Activated naive CD4-positive, alpha-beta T cell treated with anti-CD3 and anti-CD28 coated beads for 36 hours (primary cell): ENCODE measurements at regions not wholly inside any gene's neighbourhood (a gene's known extent, or its start where the extent isn't known, plus 50 kb on each side); places are given as distances from the start of the nearest gene placed in this dataset.
"Not testable (repeated sequence)": the region's sequence is repeated elsewhere in the genome, so short reads cannot be mapped to it uniquely, and the experiment has no call there.

Experiments
- CTCF ChIA-PET: fragments of 350-600 bp; sonication (Branson Sonifier 250); formaldehyde crosslinking; loops from one replicate; lab custom pipeline; 2021; ENCODE audit warnings: antibody characterized with exemption; lab: Charles Lee
- DNase-seq: peaks from one replicate; pipeline ENCODE4 v3.0.0-alpha.2; 2020
- H3K27ac Mint-ChIP-seq: one replicate; pipeline ENCODE4 v1.8.0; 2021; ENCODE audit warnings: mild to moderate bottlenecking, mixed read lengths
- H3K27me3 Mint-ChIP-seq: one replicate; pipeline ENCODE4 v1.8.0; 2021; ENCODE audit warnings: low read depth, mixed read lengths
- H3K36me3 Mint-ChIP-seq: one replicate; pipeline ENCODE4 v1.8.0; 2021; ENCODE audit warnings: low read depth, mixed read lengths
- H3K4me1 Mint-ChIP-seq: one replicate; pipeline ENCODE4 v1.8.0; 2021; ENCODE audit warnings: low read depth, mixed read lengths
- H3K4me3 Mint-ChIP-seq: one replicate; pipeline ENCODE4 v1.8.0; 2021; ENCODE audit warnings: mild to moderate bottlenecking, moderate library complexity, mixed read lengths
- H3K9me3 Mint-ChIP-seq: one replicate; pipeline ENCODE4 v1.8.0; 2021; ENCODE audit warnings: mixed read lengths
- intact Hi-C: fragments of 100-400 bp; cut with micrococcal nuclease; formaldehyde crosslinking; loops from one replicate; pipeline ENCODE4 v1.15.1; 2023

DNA sequence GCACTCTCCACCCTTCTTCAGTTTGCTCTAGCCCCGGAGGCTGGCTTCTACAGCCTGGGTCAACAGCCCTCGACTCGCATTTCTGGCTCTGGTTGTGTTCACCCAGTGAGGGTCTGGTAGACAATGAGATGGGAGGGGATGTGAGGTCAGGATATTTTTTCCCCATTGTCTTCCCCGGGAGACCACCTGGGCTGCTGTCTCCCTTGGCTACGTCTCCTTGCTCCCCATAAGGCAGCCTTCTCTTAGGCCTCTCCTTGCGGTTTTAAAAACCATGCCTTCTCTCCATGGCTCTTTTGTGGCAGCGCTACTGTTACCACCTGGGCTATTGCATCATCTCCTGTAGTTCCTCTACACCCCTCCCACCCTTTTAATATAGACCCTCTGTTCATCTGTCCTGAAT, 327.6 kb upstream of the NOTCH2NLA start:
- H3K27me3 Mint-ChIP-seq, H3K4me3 Mint-ChIP-seq, DNase-seq, H3K9me3 Mint-ChIP-seq, H3K36me3 Mint-ChIP-seq, intact Hi-C loops, H3K4me1 Mint-ChIP-seq, H3K27ac Mint-ChIP-seq, CTCF ChIA-PET: not testable (repeated sequence)

DNA sequence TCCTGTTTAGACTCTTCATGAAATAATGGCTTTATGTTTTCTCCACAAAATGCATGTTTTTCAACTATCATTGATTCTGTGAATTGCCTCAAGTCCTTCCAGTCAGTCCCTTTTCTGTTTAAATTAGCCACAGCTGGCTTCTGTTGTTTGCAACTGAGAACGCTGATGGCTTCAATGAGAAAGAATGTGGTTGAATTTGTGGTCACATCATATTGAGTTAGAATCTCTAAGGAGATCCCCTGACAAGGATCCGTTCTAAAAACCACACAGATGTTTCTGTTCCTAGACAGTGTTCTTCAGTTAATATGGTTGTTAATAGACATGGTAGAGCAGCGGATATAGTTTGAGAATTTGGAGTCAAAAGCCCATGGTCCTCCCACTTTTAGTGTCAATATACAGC, 323.6 kb upstream of the NOTCH2NLA start:
- H3K27ac Mint-ChIP-seq, H3K36me3 Mint-ChIP-seq, H3K4me3 Mint-ChIP-seq, H3K9me3 Mint-ChIP-seq, CTCF ChIA-PET, intact Hi-C loops, H3K4me1 Mint-ChIP-seq, H3K27me3 Mint-ChIP-seq, DNase-seq: not testable (repeated sequence)

DNA sequence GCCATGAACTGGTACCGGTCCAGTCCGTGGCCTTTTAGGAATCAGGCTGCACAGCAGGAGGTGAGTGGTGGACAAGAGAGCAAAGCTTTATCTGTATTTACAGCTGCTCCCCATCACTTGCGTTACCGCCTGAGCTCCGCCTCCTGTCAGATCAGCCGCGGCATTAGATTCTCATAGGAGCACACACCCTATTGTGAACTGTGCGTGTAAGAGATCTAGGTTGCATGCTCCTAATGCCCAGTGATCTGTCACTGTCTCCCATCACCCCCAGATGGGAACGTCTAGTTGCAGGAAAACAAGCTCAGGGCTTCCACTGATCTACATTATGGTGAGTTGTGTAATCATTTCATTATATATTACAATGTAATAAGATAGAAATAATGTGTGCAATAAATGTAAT, 319.9 kb upstream of the NOTCH2NLA start:
- H3K27me3 Mint-ChIP-seq, H3K27ac Mint-ChIP-seq, H3K9me3 Mint-ChIP-seq, CTCF ChIA-PET, DNase-seq, intact Hi-C loops, H3K4me1 Mint-ChIP-seq, H3K4me3 Mint-ChIP-seq, H3K36me3 Mint-ChIP-seq: not testable (repeated sequence)

DNA sequence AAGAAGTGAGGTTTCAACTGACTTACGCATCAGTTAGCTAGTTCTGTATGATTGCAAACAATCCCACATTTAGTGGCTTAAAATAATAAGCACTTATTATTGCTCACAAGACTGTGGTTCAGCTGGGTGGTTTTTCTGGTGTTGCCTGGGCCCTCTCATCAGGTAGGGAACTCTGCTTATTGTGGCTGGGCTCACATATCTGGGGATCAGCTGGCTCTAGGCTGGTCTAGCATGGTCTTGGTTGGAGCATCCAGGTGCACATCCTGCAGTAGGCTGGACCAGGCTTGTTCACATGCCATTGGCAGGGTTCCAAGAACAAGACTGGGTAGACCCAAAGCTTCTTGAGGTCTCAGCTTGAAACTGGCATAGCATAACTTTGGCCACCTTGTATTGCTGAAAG, 317.4 kb upstream of the NOTCH2NLA start:
- CTCF ChIA-PET, DNase-seq, intact Hi-C loops, H3K4me1 Mint-ChIP-seq, H3K27ac Mint-ChIP-seq, H3K27me3 Mint-ChIP-seq, H3K4me3 Mint-ChIP-seq, H3K36me3 Mint-ChIP-seq, H3K9me3 Mint-ChIP-seq: not testable (repeated sequence)

DNA sequence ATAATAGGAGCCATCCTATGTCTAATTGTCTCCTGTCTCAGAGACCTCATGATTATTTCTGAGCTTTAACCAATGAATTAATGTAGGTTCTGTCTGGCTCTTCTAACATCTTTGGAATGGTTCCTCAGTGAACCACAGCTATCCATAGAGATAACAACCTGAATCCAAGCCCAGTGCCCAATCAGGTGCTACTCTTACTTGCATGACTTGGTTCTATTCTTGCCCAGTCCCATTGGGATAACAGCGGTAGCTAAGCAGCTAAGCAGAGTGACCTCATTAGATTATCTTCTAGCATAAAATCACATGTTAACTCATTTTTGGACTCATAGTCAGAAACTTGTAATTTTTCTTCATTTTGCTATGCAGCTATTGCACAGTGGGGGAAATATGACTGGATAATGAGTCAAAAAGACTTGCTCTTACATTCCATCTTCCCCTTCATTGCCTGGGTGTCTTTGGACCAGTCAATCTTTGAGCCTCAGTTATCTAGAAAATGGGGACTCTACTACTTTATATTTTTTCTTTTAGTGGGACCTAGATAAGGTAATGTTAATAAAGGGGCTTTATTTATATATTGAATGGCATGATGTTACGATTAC, 309.1 kb upstream of the NOTCH2NLA start:
- H3K4me1 Mint-ChIP-seq, H3K36me3 Mint-ChIP-seq, CTCF ChIA-PET, H3K9me3 Mint-ChIP-seq, H3K27ac Mint-ChIP-seq, DNase-seq, H3K27me3 Mint-ChIP-seq, H3K4me3 Mint-ChIP-seq, intact Hi-C loops: not testable (repeated sequence)

DNA sequence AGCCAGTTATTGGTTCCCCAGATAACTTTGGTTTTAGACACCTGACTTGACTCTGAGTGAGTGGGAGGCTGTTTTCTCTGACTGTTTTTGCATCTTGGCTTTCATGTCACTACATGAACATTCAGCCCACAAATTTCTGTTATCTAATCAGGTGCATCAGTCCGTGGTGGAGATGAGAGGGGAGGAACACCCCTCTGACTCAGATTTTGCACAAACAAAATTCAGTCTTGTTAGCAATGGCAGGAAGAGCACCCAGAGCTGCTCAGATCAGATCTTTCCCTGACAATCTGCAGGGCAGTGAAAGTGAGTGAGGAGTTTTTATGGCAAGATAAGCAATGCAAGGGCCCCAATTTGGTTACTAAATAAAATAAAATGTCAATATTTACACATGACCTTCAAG, 307.2 kb upstream of the NOTCH2NLA start:
- H3K36me3 Mint-ChIP-seq, DNase-seq, H3K9me3 Mint-ChIP-seq, H3K4me3 Mint-ChIP-seq, H3K27me3 Mint-ChIP-seq, H3K27ac Mint-ChIP-seq, CTCF ChIA-PET, intact Hi-C loops, H3K4me1 Mint-ChIP-seq: not testable (repeated sequence)

DNA sequence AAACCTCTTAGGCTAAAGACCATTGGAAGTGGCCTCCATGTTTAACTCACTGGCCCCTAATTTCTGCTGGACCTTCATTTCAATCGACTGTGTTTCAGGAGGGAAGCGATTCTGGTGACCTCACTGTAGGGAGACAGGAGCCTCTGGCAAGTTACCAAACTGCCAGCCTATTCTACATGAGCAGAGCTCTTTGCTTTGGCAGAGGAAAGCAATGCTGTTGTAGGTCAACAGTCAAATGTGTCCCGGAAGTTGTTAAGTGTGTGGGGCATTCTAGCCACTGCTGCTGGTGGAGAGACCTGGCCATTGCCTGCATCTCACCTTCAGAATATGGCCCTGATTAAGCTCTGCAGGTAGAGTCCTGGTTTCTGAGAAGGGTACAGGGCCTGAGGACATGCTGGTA, 306.8 kb upstream of the NOTCH2NLA start:
- H3K36me3 Mint-ChIP-seq, DNase-seq, H3K4me3 Mint-ChIP-seq, intact Hi-C loops, H3K4me1 Mint-ChIP-seq, H3K27me3 Mint-ChIP-seq, H3K9me3 Mint-ChIP-seq, CTCF ChIA-PET, H3K27ac Mint-ChIP-seq: not testable (repeated sequence)

DNA sequence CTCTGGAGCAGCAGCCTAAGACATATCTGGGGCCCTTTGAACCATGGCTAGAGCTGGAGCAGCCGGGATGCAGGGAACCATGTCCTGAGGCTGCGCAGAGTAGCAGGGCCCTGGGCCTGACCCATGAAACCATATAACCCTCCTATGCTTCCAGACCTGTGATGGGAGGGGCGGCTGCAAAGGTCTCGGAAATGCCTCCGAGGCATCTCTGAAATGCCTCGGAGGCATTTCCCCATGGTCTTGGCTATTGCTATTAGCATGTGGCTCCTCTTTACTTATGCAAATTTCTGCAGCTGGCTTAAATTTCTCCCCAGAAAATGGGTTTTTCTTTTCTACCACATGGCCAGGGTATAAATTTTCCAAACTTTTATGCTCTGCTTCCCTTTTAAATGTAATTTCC, 302.1 kb upstream of the NOTCH2NLA start:
- H3K4me1 Mint-ChIP-seq, H3K27ac Mint-ChIP-seq, H3K4me3 Mint-ChIP-seq, H3K36me3 Mint-ChIP-seq, CTCF ChIA-PET, DNase-seq, intact Hi-C loops, H3K9me3 Mint-ChIP-seq, H3K27me3 Mint-ChIP-seq: not testable (repeated sequence)

DNA sequence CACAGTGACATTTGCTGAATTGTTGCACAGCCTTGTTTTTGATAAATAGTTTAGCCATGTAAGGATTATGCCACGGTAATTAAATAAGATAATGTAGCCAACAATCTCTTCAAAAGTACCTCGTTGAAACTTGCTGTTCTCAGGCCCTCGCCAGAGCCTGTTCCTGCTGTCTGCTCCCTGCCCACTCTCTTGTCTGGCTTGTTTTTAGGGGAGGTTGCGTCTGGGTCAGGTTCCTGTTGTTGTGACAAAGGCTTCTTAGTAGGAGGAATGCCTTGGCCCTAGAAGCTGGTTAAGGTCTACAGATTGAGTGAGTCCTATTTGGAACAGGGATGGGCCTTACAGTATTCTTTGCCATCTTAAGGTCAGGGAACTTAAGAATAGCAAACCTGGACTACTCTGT, 294.0 kb upstream of the NOTCH2NLA start:
- H3K36me3 Mint-ChIP-seq, CTCF ChIA-PET, H3K4me1 Mint-ChIP-seq, intact Hi-C loops, H3K4me3 Mint-ChIP-seq, DNase-seq, H3K9me3 Mint-ChIP-seq, H3K27ac Mint-ChIP-seq, H3K27me3 Mint-ChIP-seq: not testable (repeated sequence)

DNA sequence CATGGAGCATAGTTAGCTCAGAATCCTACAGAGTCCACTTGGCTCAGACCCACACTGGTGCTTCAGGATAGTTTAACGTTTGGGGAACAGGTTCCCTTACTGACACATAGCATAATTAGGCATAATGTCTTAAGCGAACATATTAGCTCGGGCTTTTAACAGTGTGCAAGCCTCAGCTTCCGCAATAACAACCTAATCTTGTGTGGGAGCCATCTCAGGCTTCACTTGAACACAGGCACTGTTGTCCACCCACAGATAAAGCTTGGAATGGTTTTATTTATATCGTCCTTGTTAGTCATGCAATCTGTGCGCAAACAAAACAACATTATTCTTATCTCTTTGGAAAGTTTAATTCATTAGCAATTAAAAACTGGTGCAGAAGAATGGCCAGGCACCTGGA, 293.5 kb upstream of the NOTCH2NLA start:
- DNase-seq, H3K27ac Mint-ChIP-seq, H3K27me3 Mint-ChIP-seq, CTCF ChIA-PET, H3K36me3 Mint-ChIP-seq, H3K9me3 Mint-ChIP-seq, H3K4me1 Mint-ChIP-seq, intact Hi-C loops, H3K4me3 Mint-ChIP-seq: not testable (repeated sequence)

DNA sequence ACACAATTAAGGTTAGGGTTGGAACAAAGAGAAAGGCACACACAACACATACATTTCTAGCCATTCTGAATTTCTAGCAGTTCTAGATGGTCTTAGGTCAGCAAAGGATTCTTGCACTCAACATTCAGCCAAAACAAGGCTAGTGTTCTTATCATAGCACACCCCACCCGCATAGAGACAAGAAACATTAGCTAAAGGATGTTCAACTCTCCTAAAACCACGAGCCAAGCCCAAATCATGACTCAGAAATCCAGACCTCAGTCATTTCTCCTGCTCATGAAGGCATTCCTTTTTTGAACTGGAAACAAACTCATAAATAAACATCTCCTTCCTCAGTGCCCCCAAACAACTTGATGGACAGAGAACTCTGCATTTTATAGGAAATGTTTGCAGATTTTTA, 293.0 kb upstream of the NOTCH2NLA start:
- H3K4me3 Mint-ChIP-seq, intact Hi-C loops, H3K27me3 Mint-ChIP-seq, DNase-seq, CTCF ChIA-PET, H3K4me1 Mint-ChIP-seq, H3K9me3 Mint-ChIP-seq, H3K36me3 Mint-ChIP-seq, H3K27ac Mint-ChIP-seq: not testable (repeated sequence)

DNA sequence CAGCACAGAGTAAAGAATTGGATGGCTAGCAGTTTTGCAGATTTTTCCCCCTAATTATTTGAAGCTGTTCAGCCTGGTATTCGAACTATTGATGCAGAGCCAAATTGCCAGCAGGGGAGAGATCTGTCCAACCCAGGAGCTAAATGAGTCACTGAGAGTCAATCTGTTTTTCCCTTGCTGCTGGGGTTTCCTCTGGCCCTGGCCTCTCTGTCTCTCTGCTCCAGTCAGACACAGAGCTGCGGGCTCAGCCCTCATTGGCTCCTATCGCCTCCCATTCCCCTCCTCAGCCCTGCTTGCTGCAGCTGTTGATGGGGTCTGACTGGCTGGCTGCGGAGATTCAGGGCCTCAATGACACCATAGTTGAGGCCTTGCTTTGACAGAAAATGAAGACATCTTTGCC, 284.9 kb upstream of the NOTCH2NLA start:
- not testable (repeated sequence) for H3K36me3 Mint-ChIP-seq

DNA sequence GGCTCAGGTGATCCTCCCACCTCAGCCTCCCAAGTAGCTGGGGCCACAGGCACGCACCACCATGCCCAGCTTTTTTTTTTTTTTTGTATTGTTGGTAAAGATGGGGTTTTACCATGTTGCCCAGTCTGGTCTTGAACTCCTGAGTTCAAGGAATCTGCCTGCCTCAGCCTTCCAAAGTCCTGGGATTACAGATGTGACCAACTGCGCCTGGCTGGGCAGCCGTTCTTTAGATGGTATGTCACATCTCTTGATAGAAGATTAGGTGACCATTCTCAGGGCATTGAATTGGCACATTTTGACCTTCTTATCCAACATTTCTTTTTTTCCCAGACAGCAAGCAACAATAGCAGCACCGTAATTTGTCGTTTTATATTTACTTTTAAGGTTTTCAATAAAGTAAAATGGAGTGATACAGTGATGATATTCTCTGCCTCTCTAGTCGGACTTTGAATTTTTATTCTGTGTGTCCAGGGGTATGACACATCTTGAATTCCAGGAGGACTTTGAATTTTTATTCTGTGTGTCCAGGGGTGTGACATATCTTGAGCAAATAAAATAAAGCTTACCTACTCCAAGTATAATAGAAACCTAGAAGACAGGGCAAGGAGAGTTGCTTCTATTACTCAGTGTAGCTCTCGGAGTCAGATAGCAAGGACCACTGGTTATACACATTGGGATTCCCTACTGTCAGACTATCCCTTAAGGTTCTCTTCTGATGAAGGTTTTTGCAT, 282.4 kb upstream of the NOTCH2NLA start:
- H3K4me3 Mint-ChIP-seq, DNase-seq, CTCF ChIA-PET, H3K4me1 Mint-ChIP-seq, H3K27ac Mint-ChIP-seq, H3K36me3 Mint-ChIP-seq, H3K27me3 Mint-ChIP-seq, intact Hi-C loops, H3K9me3 Mint-ChIP-seq: not testable (repeated sequence)

More for the DNA sequence above, 284.9 kb upstream of the NOTCH2NLA start:
- CTCF ChIA-PET, H3K9me3 Mint-ChIP-seq, H3K4me3 Mint-ChIP-seq, H3K27ac Mint-ChIP-seq, DNase-seq, H3K4me1 Mint-ChIP-seq, H3K27me3 Mint-ChIP-seq, intact Hi-C loops: not testable (repeated sequence)
